ENCODE measurements at regions not wholly inside any gene's neighbourhood (a gene's known extent, or its start where the extent isn't known, plus 50 kb on each side); places are given as distances from the start of the nearest gene placed in this dataset.

- Histone ChIP-seq H3K27me3 (ENCODE audit: insufficient read depth, insufficient read length) (no peaks in the 10 kb centered on the region), H3K36me3 (ENCODE audit: insufficient read depth, insufficient read length, low read length) (no peaks in the 10 kb centered on the region), H3K4me1 (ENCODE audit: insufficient read depth, insufficient read length) (no peaks in the 10 kb centered on the region), H3K9ac (ENCODE audit: insufficient read length, low read depth) (no peak overlapping the region), H3K9me3 (ENCODE audit: insufficient read depth, low read length) (no peaks in the 10 kb centered on the region), H3K4me3 (ENCODE audit: insufficient read length, low read depth) (no peak overlapping the region)
- DNase-seq (ENCODE audit: low read depth, low spot score) = no peak
- TF ChIP-seq ZNF274 (IDR thresholded peaks at IDR 0.05; ENCODE audit: low read depth, low read length) = no peak
- no peak for TF ChIP-seq SUZ12 (IDR thresholded peaks at IDR 0.05; ENCODE audit: extremely low read depth, insufficient read depth, insufficient read length)
- no peak for TF ChIP-seq YY1 (IDR thresholded peaks at IDR 0.05; ENCODE audit: insufficient read depth, insufficient read length)
Measured at GRCh38 chr10:120641695-120642094, 184.7 kb downstream of the PLPP4 start.

- Histone ChIP-seq H3K9ac (ENCODE audit: insufficient read length, low read depth) (no peak overlapping the region), H3K4me3 (ENCODE audit: insufficient read length, low read depth) (no peak overlapping the region), H3K4me1 (ENCODE audit: insufficient read depth, insufficient read length) (no peaks in the 10 kb centered on the region), H3K9me3 (ENCODE audit: insufficient read depth, low read length) (no peaks in the 10 kb centered on the region), H3K27me3 (ENCODE audit: insufficient read depth, insufficient read length) (no peaks in the 10 kb centered on the region), H3K36me3 (ENCODE audit: insufficient read depth, insufficient read length, low read length) (no peaks in the 10 kb centered on the region)
- TF ChIP-seq ZNF274 (IDR thresholded peaks at IDR 0.05; ENCODE audit: low read depth, low read length) (no peak), YY1 (IDR thresholded peaks at IDR 0.05; ENCODE audit: insufficient read depth, insufficient read length) (no peak)
- no peak for DNase-seq (ENCODE audit: low read depth, low spot score)
Measured at GRCh38 chr10:120643351-120643750, 186.3 kb downstream of the PLPP4 start.

DNA sequence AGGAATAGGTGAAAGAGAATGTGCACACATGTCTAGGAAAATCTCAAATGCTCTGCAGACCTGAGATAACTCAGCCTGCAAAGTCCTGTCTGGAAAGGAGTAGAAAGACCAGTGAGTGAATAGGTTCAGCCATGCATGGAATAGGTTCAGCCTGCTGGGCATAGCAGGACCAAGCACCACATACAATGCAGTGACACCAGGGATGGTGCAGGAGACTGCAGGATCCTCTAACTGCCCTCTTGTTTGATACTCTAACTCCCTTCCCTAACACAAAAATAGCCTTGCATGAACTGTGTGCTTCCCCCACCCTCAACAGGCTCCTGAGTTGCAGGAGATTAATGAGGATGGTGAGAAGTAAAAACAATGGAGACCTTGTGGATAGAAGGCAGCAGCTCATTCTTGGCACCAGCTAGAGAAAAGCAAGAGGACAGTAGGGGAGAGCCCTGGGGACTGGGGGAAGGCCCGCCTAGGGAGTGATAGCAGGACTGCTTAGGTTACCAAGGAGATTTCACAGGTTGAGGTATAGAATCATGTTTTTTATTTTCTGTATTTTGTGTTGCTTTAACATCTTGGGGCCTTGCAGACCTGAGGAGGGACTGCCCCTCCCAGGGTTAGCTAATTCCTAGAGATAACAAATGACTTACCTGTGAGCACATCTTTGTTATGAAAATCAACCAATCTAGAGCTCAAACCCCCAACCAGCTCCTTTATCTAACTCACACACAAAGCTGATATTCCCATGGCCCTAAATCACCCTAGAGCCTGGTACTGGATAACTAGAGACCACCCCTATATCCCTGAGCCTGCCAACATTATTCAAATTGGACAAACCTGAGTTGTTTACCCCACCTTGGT, 187.8 kb downstream of the PLPP4 start:
- no peaks in the 10 kb centered on the region for H3K4me1 ChIP-seq (ENCODE audit: insufficient read depth, insufficient read length)
- no peaks in the 10 kb centered on the region for H3K27me3 ChIP-seq (ENCODE audit: insufficient read depth, insufficient read length)
- no peak for TF ChIP-seq YY1 (IDR thresholded peaks at IDR 0.05; ENCODE audit: insufficient read depth, insufficient read length)
- no peak for TF ChIP-seq ZNF274 (IDR thresholded peaks at IDR 0.05; ENCODE audit: low read depth, low read length)
- no peak for TF ChIP-seq SUZ12 (IDR thresholded peaks at IDR 0.05; ENCODE audit: extremely low read depth, insufficient read depth, insufficient read length)
- H3K36me3 ChIP-seq (ENCODE audit: insufficient read depth, insufficient read length, low read length) = no peaks in the 10 kb centered on the region
- no peak overlapping the region for H3K9ac ChIP-seq (ENCODE audit: insufficient read length, low read depth)
- no peak for DNase-seq (ENCODE audit: low read depth, low spot score)
- H3K4me3 ChIP-seq (ENCODE audit: insufficient read length, low read depth) = no peak overlapping the region
- H3K9me3 ChIP-seq (ENCODE audit: insufficient read depth, low read length) = no peaks in the 10 kb centered on the region

DNA sequence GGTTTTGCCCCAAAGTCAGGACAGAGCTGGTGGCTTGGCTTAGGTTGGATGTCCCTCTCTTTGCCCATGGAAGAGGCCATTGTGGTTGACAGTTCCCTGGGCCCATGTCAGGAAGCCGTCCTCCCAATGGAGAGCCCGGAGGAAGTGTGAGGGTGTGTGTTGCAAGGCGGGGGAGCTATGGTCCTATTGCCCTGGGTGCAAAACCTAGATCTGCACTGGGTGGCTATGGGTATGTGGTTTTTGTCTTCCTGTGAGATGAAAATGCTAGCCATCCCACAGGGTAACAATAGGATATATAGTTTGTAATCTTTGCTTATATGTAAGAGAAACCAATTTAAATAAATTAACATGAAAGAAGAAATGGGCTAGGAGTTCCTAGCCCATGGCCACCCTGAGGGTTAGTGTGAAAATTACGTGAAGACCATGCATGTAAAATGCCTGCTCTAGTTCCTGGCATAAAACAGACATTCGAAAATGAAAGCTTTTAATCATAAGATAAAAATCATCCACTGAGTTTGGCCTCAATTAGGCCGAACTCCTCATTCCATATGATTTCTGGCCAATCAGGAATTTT, 189.2 kb downstream of the PLPP4 start:
- Histone ChIP-seq H3K4me3 (ENCODE audit: insufficient read length, low read depth) (no peak overlapping the region), H3K4me1 (ENCODE audit: insufficient read depth, insufficient read length) (no peaks in the 10 kb centered on the region), H3K36me3 (ENCODE audit: insufficient read depth, insufficient read length, low read length) (no peaks in the 10 kb centered on the region), H3K27me3 (ENCODE audit: insufficient read depth, insufficient read length) (no peaks in the 10 kb centered on the region), H3K9me3 (ENCODE audit: insufficient read depth, low read length) (no peaks in the 10 kb centered on the region), H3K9ac (ENCODE audit: insufficient read length, low read depth) (no peak overlapping the region)
- TF ChIP-seq ZNF274 (IDR thresholded peaks at IDR 0.05; ENCODE audit: low read depth, low read length) (no peak), YY1 (IDR thresholded peaks at IDR 0.05; ENCODE audit: insufficient read depth, insufficient read length) (no peak), SUZ12 (IDR thresholded peaks at IDR 0.05; ENCODE audit: extremely low read depth, insufficient read depth, insufficient read length) (no peak)
- no peak for DNase-seq (ENCODE audit: low read depth, low spot score)

DNA sequence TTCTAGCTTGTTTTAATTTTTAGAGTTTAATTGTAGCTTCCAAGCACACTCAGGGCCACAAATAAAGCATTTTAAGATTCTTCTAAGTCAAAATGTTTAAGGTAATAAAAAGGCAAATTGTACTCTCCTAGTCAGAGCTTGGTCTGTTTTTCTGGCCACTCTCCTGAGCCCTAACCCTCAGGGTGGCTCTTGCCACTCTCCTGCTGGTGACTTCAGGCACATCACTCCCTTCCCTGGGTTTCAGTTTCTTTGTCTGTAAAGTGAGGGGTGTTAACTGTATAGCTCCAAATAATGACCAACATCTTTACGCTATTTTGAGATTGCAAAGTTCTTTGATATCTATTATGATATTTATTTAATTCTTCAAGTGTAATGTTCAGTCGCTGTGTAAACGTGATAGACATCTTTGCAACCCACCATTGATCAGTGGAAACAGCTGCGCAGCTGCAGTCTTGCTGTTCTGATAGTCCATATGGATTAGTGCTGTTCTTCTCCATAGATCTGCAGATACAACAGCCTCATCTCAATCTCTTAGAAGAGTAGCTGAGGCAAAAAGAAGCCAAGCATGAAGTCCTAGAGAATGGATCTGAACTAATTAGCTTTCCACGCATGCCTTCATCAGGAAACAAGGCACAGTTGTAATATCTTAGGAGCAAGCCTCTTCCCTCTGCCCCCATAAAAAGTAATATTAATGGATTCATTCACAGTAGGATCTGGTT, 189.9 kb downstream of the PLPP4 start:
- no peak overlapping the region for H3K4me3 ChIP-seq (ENCODE audit: insufficient read length, low read depth)
- no peaks in the 10 kb centered on the region for H3K9me3 ChIP-seq (ENCODE audit: insufficient read depth, low read length)
- no peaks in the 10 kb centered on the region for H3K4me1 ChIP-seq (ENCODE audit: insufficient read depth, insufficient read length)
- no peaks in the 10 kb centered on the region for H3K27me3 ChIP-seq (ENCODE audit: insufficient read depth, insufficient read length)
- H3K36me3 ChIP-seq (ENCODE audit: insufficient read depth, insufficient read length, low read length) = no peaks in the 10 kb centered on the region
- no peak for DNase-seq (ENCODE audit: low read depth, low spot score)
- H3K9ac ChIP-seq (ENCODE audit: insufficient read length, low read depth) = no peak overlapping the region
- TF ChIP-seq SUZ12 (IDR thresholded peaks at IDR 0.05; ENCODE audit: extremely low read depth, insufficient read depth, insufficient read length) (no peak), YY1 (IDR thresholded peaks at IDR 0.05; ENCODE audit: insufficient read depth, insufficient read length) (no peak), ZNF274 (IDR thresholded peaks at IDR 0.05; ENCODE audit: low read depth, low read length) (no peak)

DNA sequence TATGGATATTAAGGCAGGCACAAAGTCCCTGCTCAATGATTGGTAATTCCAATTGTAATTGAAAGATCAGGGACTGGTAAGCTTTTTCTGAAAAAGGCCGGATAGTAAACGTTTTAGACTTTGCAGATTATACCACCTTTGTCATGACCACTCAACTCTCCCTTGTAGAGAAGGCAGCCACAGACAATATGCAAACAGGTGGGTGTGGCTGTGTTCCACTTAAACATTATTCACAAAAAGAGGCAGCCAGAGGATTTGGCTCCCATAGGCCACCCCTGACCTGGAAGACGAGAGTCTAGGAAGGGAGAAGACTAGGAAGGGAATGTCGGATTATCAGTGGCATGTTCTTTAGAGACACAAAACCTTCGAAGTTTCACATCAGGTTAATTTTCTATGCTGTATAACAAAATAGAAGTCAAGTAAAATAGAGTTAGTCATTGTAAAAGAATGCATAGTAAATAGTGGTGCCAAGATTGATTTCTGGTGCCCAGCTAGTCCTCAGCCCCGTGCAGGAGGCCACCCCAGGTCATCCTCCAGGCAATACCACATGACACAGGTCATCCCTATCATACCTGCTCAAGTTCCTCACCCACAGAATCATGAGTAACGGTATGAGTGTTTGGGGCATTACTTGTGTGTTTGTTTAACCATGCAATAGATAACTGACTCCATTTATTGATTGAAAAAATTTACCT, 193.8 kb downstream of the PLPP4 start:
- no peak for TF ChIP-seq SUZ12 (IDR thresholded peaks at IDR 0.05; ENCODE audit: extremely low read depth, insufficient read depth, insufficient read length)
- no peak for TF ChIP-seq ZNF274 (IDR thresholded peaks at IDR 0.05; ENCODE audit: low read depth, low read length)
- TF ChIP-seq YY1 (IDR thresholded peaks at IDR 0.05; ENCODE audit: insufficient read depth, insufficient read length) = no peak
- Histone ChIP-seq H3K27me3 (ENCODE audit: insufficient read depth, insufficient read length) (no peaks in the 10 kb centered on the region), H3K4me3 (ENCODE audit: insufficient read length, low read depth) (no peak overlapping the region), H3K4me1 (ENCODE audit: insufficient read depth, insufficient read length) (no peaks in the 10 kb centered on the region), H3K9ac (ENCODE audit: insufficient read length, low read depth) (no peak overlapping the region), H3K36me3 (ENCODE audit: insufficient read depth, insufficient read length, low read length) (no peaks in the 10 kb centered on the region), H3K9me3 (ENCODE audit: insufficient read depth, low read length) (no peaks in the 10 kb centered on the region)
- DNase-seq (ENCODE audit: low read depth, low spot score) = no peak

All from NT2/D1 (cell line).